ENCODE measurements at regions not wholly inside any gene's neighbourhood (a gene's known extent, or its start where the extent isn't known, plus 50 kb on each side); places are given as distances from the start of the nearest gene placed in this dataset.
A peak's percentile ranks its signal among the peaks of the same experiment; 100 is the strongest.

- 50 to 69% (median 55%) methylated on average over 3 of the region's 3 CpGs for WGBS, 3 donors
- DNase-seq (no peak), FAIRE-seq (no peak)
- Histone ChIP-seq H3K36me3 (ENCODE audit: control insufficient read depth in 3 of 3, insufficient read depth in 2 of 3, low read depth in 1 of 3, low read length in 3 of 3) (no peaks in the 10 kb centered on the region), H3K4me3 (ENCODE audit: low read depth in 1 of 3, low read length in 3 of 3) (no peak overlapping the region), H3K4me1 (ENCODE audit: control insufficient read depth in 3 of 3, insufficient read depth in 2 of 3, low read depth in 1 of 3, low read length in 2 of 3) (peaks cover 0 to 9% (median 0%) of the 10 kb centered on the region in 3 donors), H3K27me3 (ENCODE audit: control insufficient read depth in 3 of 3, insufficient read depth in 3 of 3, low read length in 3 of 3) (no peaks in the 10 kb centered on the region), H3K9me3 (ENCODE audit: control insufficient read depth in 2 of 2, insufficient read depth in 1 of 2, low read depth in 1 of 2, low read length in 1 of 2) (no peaks in the 10 kb centered on the region), H3K27ac (ENCODE audit: low read depth in 1 of 3, low read length in 2 of 3) (no peak overlapping the region)
These were observed 138.9 kb upstream of the COBL start for GRCh38 chr7:51455513-51455912.

GRCh38 chr7:51455086-51455485 lies 138.5 kb upstream of the COBL start:
- 68 to 91% (median 74%) methylated on average over 3 of the region's 3 CpGs for WGBS, 3 donors
- no peaks in the 10 kb centered on the region for H3K27me3 ChIP-seq (ENCODE audit: control insufficient read depth in 3 of 3, insufficient read depth in 3 of 3, low read length in 3 of 3)
- H3K4me3 ChIP-seq (ENCODE audit: low read depth in 1 of 3, low read length in 3 of 3) = no peak overlapping the region
- no peaks in the 10 kb centered on the region for H3K9me3 ChIP-seq (ENCODE audit: control insufficient read depth in 2 of 2, insufficient read depth in 1 of 2, low read depth in 1 of 2, low read length in 1 of 2)
- no peak for DNase-seq
- no peaks in the 10 kb centered on the region for H3K36me3 ChIP-seq (ENCODE audit: control insufficient read depth in 3 of 3, insufficient read depth in 2 of 3, low read depth in 1 of 3, low read length in 3 of 3)
- no peak for FAIRE-seq
- peaks cover 0 to 9% (median 0%) of the 10 kb centered on the region in 3 donors for H3K4me1 ChIP-seq (ENCODE audit: control insufficient read depth in 3 of 3, insufficient read depth in 2 of 3, low read depth in 1 of 3, low read length in 2 of 3)
- H3K27ac ChIP-seq (ENCODE audit: low read depth in 1 of 3, low read length in 2 of 3) = no peak overlapping the region

- no peak for DNase-seq
- Histone ChIP-seq H3K36me3 (ENCODE audit: control insufficient read depth in 3 of 3, insufficient read depth in 2 of 3, low read depth in 1 of 3, low read length in 3 of 3) (no peaks in the 10 kb centered on the region), H3K4me3 (ENCODE audit: low read depth in 1 of 3, low read length in 3 of 3) (no peak overlapping the region), H3K9me3 (ENCODE audit: control insufficient read depth in 2 of 2, insufficient read depth in 1 of 2, low read depth in 1 of 2, low read length in 1 of 2) (no peaks in the 10 kb centered on the region), H3K4me1 (ENCODE audit: control insufficient read depth in 3 of 3, insufficient read depth in 2 of 3, low read depth in 1 of 3, low read length in 2 of 3) (peaks cover 0 to 9% (median 0%) of the 10 kb centered on the region in 3 donors), H3K27me3 (ENCODE audit: control insufficient read depth in 3 of 3, insufficient read depth in 3 of 3, low read length in 3 of 3) (no peaks in the 10 kb centered on the region), H3K27ac (ENCODE audit: low read depth in 1 of 3, low read length in 2 of 3) (no peak overlapping the region)
- no peak for FAIRE-seq
- WGBS, 3 donors = 84 to 92% (median 91%) methylated on average over 1 of the region's 1 CpG
These were observed 136.1 kb upstream of the COBL start for GRCh38 chr7:51452694-51453093.

- Histone ChIP-seq H3K36me3 (ENCODE audit: control insufficient read depth in 3 of 3, insufficient read depth in 2 of 3, low read depth in 1 of 3, low read length in 3 of 3) (no peaks in the 10 kb centered on the region), H3K27me3 (ENCODE audit: control insufficient read depth in 3 of 3, insufficient read depth in 3 of 3, low read length in 3 of 3) (no peaks in the 10 kb centered on the region), H3K27ac (ENCODE audit: low read depth in 1 of 3, low read length in 2 of 3) (no peak overlapping the region), H3K4me3 (ENCODE audit: low read depth in 1 of 3, low read length in 3 of 3) (no peak overlapping the region), H3K9me3 (ENCODE audit: control insufficient read depth in 2 of 2, insufficient read depth in 1 of 2, low read depth in 1 of 2, low read length in 1 of 2) (no peaks in the 10 kb centered on the region), H3K4me1 (ENCODE audit: control insufficient read depth in 3 of 3, insufficient read depth in 2 of 3, low read depth in 1 of 3, low read length in 2 of 3) (peaks cover 0 to 9% (median 0%) of the 10 kb centered on the region in 3 donors)
- 36 to 64% (median 53%) methylated on average over 10 of the region's 10 CpGs for WGBS, 3 donors
- FAIRE-seq (no peak), DNase-seq (peak in 1 of 2 donors; percentile 25)
These were observed 135.3 kb upstream of the COBL start for GRCh38 chr7:51451751-51452476.

GRCh38 chr7:51450541-51450940 lies 133.9 kb upstream of the COBL start:
- H3K9me3 ChIP-seq (ENCODE audit: control insufficient read depth in 2 of 2, insufficient read depth in 1 of 2, low read depth in 1 of 2, low read length in 1 of 2) = no peaks in the 10 kb centered on the region
- H3K4me3 ChIP-seq (ENCODE audit: low read depth in 1 of 3, low read length in 3 of 3) = no peak overlapping the region
- H3K27ac ChIP-seq (ENCODE audit: low read depth in 1 of 3, low read length in 2 of 3) = no peak overlapping the region
- H3K36me3 ChIP-seq (ENCODE audit: control insufficient read depth in 3 of 3, insufficient read depth in 2 of 3, low read depth in 1 of 3, low read length in 3 of 3) = no peaks in the 10 kb centered on the region
- WGBS, 3 donors = 87 to 93% (median 91%) methylated on average over 6 of the region's 6 CpGs
- peaks cover 0 to 9% (median 0%) of the 10 kb centered on the region in 3 donors for H3K4me1 ChIP-seq (ENCODE audit: control insufficient read depth in 3 of 3, insufficient read depth in 2 of 3, low read depth in 1 of 3, low read length in 2 of 3)
- H3K27me3 ChIP-seq (ENCODE audit: control insufficient read depth in 3 of 3, insufficient read depth in 3 of 3, low read length in 3 of 3) = no peaks in the 10 kb centered on the region
- FAIRE-seq = no peak
- no peak for DNase-seq

GRCh38 chr7:51446785-51447184 lies 130.2 kb upstream of the COBL start:
- Histone ChIP-seq H3K9me3 (ENCODE audit: control insufficient read depth in 2 of 2, insufficient read depth in 1 of 2, low read depth in 1 of 2, low read length in 1 of 2) (peaks cover 0 to 4% of the 10 kb centered on the region in 2 donors), H3K27ac (ENCODE audit: low read depth in 1 of 3, low read length in 2 of 3) (no peak overlapping the region), H3K4me1 (ENCODE audit: control insufficient read depth in 3 of 3, insufficient read depth in 2 of 3, low read depth in 1 of 3, low read length in 2 of 3) (no peaks in the 10 kb centered on the region), H3K27me3 (ENCODE audit: control insufficient read depth in 3 of 3, insufficient read depth in 3 of 3, low read length in 3 of 3) (no peaks in the 10 kb centered on the region), H3K36me3 (ENCODE audit: control insufficient read depth in 3 of 3, insufficient read depth in 2 of 3, low read depth in 1 of 3, low read length in 3 of 3) (no peaks in the 10 kb centered on the region), H3K4me3 (ENCODE audit: low read depth in 1 of 3, low read length in 3 of 3) (no peak overlapping the region)
- FAIRE-seq = no peak
- 59 to 68% (median 65%) methylated on average over 5 of the region's 5 CpGs for WGBS, 3 donors
- DNase-seq = no peak

- no peaks in the 10 kb centered on the region for H3K36me3 ChIP-seq (ENCODE audit: control insufficient read depth in 3 of 3, insufficient read depth in 2 of 3, low read depth in 1 of 3, low read length in 3 of 3)
- no peak for FAIRE-seq
- H3K9me3 ChIP-seq (ENCODE audit: control insufficient read depth in 2 of 2, insufficient read depth in 1 of 2, low read depth in 1 of 2, low read length in 1 of 2) = peaks cover 0 to 4% of the 10 kb centered on the region in 2 donors
- H3K4me1 ChIP-seq (ENCODE audit: control insufficient read depth in 3 of 3, insufficient read depth in 2 of 3, low read depth in 1 of 3, low read length in 2 of 3) = no peaks in the 10 kb centered on the region
- WGBS, 3 donors = 53 to 77% (median 70%) methylated on average over 6 to 11 of the region's 11 CpGs
- H3K27me3 ChIP-seq (ENCODE audit: control insufficient read depth in 3 of 3, insufficient read depth in 3 of 3, low read length in 3 of 3) = no peaks in the 10 kb centered on the region
- no peak overlapping the region for H3K4me3 ChIP-seq (ENCODE audit: low read depth in 1 of 3, low read length in 3 of 3)
- no peak overlapping the region for H3K27ac ChIP-seq (ENCODE audit: low read depth in 1 of 3, low read length in 2 of 3)
- DNase-seq = no peak
These were observed 129.7 kb upstream of the COBL start for GRCh38 chr7:51446356-51446755.

- no peaks in the 10 kb centered on the region for H3K4me1 ChIP-seq (ENCODE audit: control insufficient read depth in 3 of 3, insufficient read depth in 2 of 3, low read depth in 1 of 3, low read length in 2 of 3)
- no peaks in the 10 kb centered on the region for H3K36me3 ChIP-seq (ENCODE audit: control insufficient read depth in 3 of 3, insufficient read depth in 2 of 3, low read depth in 1 of 3, low read length in 3 of 3)
- no peak overlapping the region for H3K4me3 ChIP-seq (ENCODE audit: low read depth in 1 of 3, low read length in 3 of 3)
- no peak for DNase-seq
- 57 to 62% (median 62%) methylated on average over 1 of the region's 1 CpG for WGBS, 3 donors
- no peaks in the 10 kb centered on the region for H3K27me3 ChIP-seq (ENCODE audit: control insufficient read depth in 3 of 3, insufficient read depth in 3 of 3, low read length in 3 of 3)
- FAIRE-seq = no peak
- H3K27ac ChIP-seq (ENCODE audit: low read depth in 1 of 3, low read length in 2 of 3) = no peak overlapping the region
- peaks cover 0 to 4% of the 10 kb centered on the region in 2 donors for H3K9me3 ChIP-seq (ENCODE audit: control insufficient read depth in 2 of 2, insufficient read depth in 1 of 2, low read depth in 1 of 2, low read length in 1 of 2)
These were observed 128.3 kb upstream of the COBL start for GRCh38 chr7:51444936-51445335.
